ENCODE measurements at regions not wholly inside any gene's neighbourhood (a gene's known extent, or its start where the extent isn't known, plus 50 kb on each side); places are given as distances from the start of the nearest gene placed in this dataset.
"Not testable (repeated sequence)": the region's sequence is repeated elsewhere in the genome, so short reads cannot be mapped to it uniquely, and the experiment has no call there.

- no peak for DNase-seq
Observed at GRCh38 chr2:128416109-128416785, 97.6 kb upstream of the HS6ST1 start.

- DNase-seq, result no peak
Observed at GRCh38 chr2:128416806-128417205, 98.1 kb upstream of the HS6ST1 start.

GRCh38 chr2:128417264-128417663, 98.6 kb upstream of the HS6ST1 start:
- DNase-seq, result not testable (repeated sequence)

- no peak for DNase-seq
Observed at GRCh38 chr2:128420131-128420530, 101.5 kb upstream of the HS6ST1 start.

GRCh38 chr2:128420776-128421175, 102.1 kb upstream of the HS6ST1 start:
- DNase-seq, result no peak

GRCh38 chr2:128421286-128421685, 102.6 kb upstream of the HS6ST1 start:
- no peak for DNase-seq

- DNase-seq, result no peak
Observed at GRCh38 chr2:128421861-128422311, 103.2 kb upstream of the HS6ST1 start.

- DNase-seq, result no peak
Observed at GRCh38 chr2:128422571-128422970, 103.9 kb upstream of the HS6ST1 start.

- no peak for DNase-seq
Observed at GRCh38 chr2:128423788-128424165, 105.1 kb upstream of the HS6ST1 start.

GRCh38 chr2:128424406-128425171, 105.9 kb upstream of the HS6ST1 start:
- no peak for DNase-seq

- DNase-seq, result no peak
Observed at GRCh38 chr2:128425216-128425615, 106.5 kb upstream of the HS6ST1 start.

GRCh38 chr2:128425731-128426620, 107.3 kb upstream of the HS6ST1 start:
- DNase-seq, result no peak

GRCh38 chr2:128427413-128427755, 108.7 kb upstream of the HS6ST1 start:
- no peak for DNase-seq

GRCh38 chr2:128428415-128428814, 109.7 kb upstream of the HS6ST1 start:
- DNase-seq, result no peak

- DNase-seq, result no peak
Observed at GRCh38 chr2:128432423-128432822, 113.8 kb upstream of the HS6ST1 start.

GRCh38 chr2:128433911-128434550, 115.4 kb upstream of the HS6ST1 start:
- DNase-seq, result no peak

- DNase-seq, result no peak
Observed at GRCh38 chr2:128435576-128436478, 117.2 kb upstream of the HS6ST1 start.

- no peak for DNase-seq
Observed at GRCh38 chr2:128436479-128437203, 118.0 kb upstream of the HS6ST1 start.

GRCh38 chr2:128437204-128437565, 118.5 kb upstream of the HS6ST1 start:
- DNase-seq, result no peak

- DNase-seq, result no peak
Observed at GRCh38 chr2:128438091-128438490, 119.4 kb upstream of the HS6ST1 start.

- DNase-seq, result no peak
Observed at GRCh38 chr2:128438586-128438985, 119.9 kb upstream of the HS6ST1 start.

Measured in CD4-positive, alpha-beta T cell treated with Interleukin-17A for 4 hours (primary cell).